KMS-11 (cell line): ENCODE measurements at regions not wholly inside any gene's neighbourhood (a gene's known extent, or its start where the extent isn't known, plus 50 kb on each side); places are given as distances from the start of the nearest gene placed in this dataset.
"Not testable (repeated sequence)": the region's sequence is repeated elsewhere in the genome, so short reads cannot be mapped to it uniquely, and the experiment has no call there.

Source experiments
- H2AFZ ChIP-seq: fragments of 200-600 bp; sonication (generic); 2 replicates; pipeline ENCODE4 v1.6.1; 2016; ENCODE audit warnings: antibody characterized with exemption, mixed run types, low read depth
- H3K27ac ChIP-seq: fragments of 200-600 bp; sonication (generic); 2 replicates; pipeline ENCODE4 v1.6.1; 2016; ENCODE audit warnings: mild to moderate bottlenecking, mixed run types
- H3K27me3 ChIP-seq: fragments of 200-600 bp; sonication (generic); 2 replicates; pipeline ENCODE4 v1.6.1; 2017; ENCODE audit warnings: mild to moderate bottlenecking, low read depth, mixed run types, moderate library complexity; ENCODE audit not compliant: insufficient read depth
- H3K36me3 ChIP-seq: fragments of 200-600 bp; sonication (generic); 2 replicates; pipeline ENCODE4 v1.6.1; 2017; ENCODE audit warnings: mild to moderate bottlenecking, mixed run types; ENCODE audit not compliant: insufficient read depth
- H3K4me1 ChIP-seq: fragments of 200-600 bp; sonication (generic); 2 replicates; pipeline ENCODE4 v1.6.1; 2016; ENCODE audit warnings: mild to moderate bottlenecking, low read depth, mixed run types; ENCODE audit not compliant: poor library complexity, severe bottlenecking
- H3K4me2 ChIP-seq: fragments of 200-600 bp; sonication (generic); 2 replicates; pipeline ENCODE4 v1.7.0; 2016; ENCODE audit warnings: mild to moderate bottlenecking, mixed run types
- H3K4me3 ChIP-seq: fragments of 200-600 bp; sonication (generic); IDR thresholded peaks from 2 replicates; pipeline ENCODE4 v1.6.1; 2017; ENCODE audit warnings: low read depth, low read length, mixed read lengths; ENCODE audit not compliant: insufficient read depth
- H3K79me2 ChIP-seq: fragments of 200-600 bp; sonication (generic); 2 replicates; pipeline ENCODE4 v1.6.1; 2016; ENCODE audit warnings: low read depth, mixed run types; ENCODE audit not compliant: insufficient read depth
- H3K9ac ChIP-seq: fragments of 200-600 bp; sonication (generic); 2 replicates; pipeline ENCODE4 v1.6.1; 2016; ENCODE audit warnings: mild to moderate bottlenecking, mixed run types
- H4K20me1 ChIP-seq: fragments of 200-600 bp; sonication (generic); 2 replicates; pipeline ENCODE4 v1.6.1; 2016; ENCODE audit warnings: mild to moderate bottlenecking, mixed run types; ENCODE audit not compliant: insufficient read depth

DNA sequence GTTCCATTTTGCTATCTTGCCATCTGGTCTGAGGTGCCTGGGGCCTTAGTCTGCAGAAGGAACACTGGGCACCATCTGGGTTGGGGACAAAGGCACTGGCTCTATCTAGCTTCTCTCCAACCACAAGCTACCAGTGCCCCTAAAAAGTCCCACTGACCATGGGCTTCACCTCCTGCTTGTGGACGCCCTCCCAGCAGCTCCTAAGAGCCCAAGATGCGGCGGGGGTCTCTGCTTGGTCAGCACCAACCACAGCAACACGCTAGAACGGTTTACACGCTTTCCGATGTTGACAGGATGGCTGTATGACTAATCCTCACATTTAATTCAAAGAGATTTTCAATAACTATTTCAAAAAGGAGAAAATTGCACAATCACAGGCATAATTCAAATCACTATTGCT, 80.4 kb upstream of the TNK2 start:
- H3K27me3 ChIP-seq, H3K9ac ChIP-seq, H3K4me2 ChIP-seq, H3K4me1 ChIP-seq, H3K36me3 ChIP-seq, H3K79me2 ChIP-seq, H2AFZ ChIP-seq, H3K27ac ChIP-seq, H4K20me1 ChIP-seq, H3K4me3 ChIP-seq: not testable (repeated sequence)

DNA sequence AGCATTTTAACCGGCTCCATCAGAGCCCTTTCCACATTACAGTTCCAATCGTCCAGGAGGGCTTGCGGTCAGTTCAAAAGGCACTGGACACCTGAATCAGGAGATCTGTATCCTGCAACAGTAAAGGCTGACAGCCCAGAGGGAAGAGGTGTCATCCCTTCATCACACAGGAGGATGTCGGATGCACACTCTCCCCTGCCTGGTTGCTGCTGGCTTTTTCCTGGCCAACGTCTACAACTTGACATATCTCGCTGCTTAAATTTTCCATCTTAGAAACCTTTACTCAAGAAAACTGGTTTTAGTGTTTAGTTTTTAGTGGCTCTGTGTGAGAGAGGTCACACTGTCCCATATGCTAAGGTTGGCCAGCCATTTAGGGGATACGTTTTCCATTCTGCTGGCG, 78.7 kb upstream of the TNK2 start:
- not testable (repeated sequence) for H3K36me3 ChIP-seq, H2AFZ ChIP-seq, H3K4me2 ChIP-seq, H3K27me3 ChIP-seq, H4K20me1 ChIP-seq, H3K4me3 ChIP-seq, H3K4me1 ChIP-seq, H3K9ac ChIP-seq, H3K27ac ChIP-seq, H3K79me2 ChIP-seq

DNA sequence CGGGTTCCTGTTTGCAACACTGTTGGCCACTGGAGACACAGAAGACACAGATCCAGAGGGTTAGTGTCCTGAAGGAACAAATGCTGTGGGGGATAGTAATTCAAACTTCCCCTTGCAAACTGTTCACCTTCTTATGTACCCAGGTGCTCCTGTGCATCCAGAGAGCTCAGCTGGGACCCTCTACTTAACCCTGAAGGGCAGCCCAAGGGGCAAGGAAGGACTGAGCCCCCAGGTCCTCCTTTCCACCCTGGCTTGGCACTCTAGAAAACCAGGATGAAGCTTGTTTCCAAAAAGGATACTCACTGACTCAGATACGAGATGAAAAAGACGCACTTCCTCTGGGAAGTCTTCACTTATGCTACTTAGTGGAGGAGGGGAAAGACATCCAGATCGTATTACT, 78.2 kb upstream of the TNK2 start:
- not testable (repeated sequence) for H2AFZ ChIP-seq, H3K36me3 ChIP-seq, H3K27ac ChIP-seq, H3K27me3 ChIP-seq, H3K4me3 ChIP-seq, H3K9ac ChIP-seq, H3K4me1 ChIP-seq, H3K79me2 ChIP-seq, H3K4me2 ChIP-seq, H4K20me1 ChIP-seq

DNA sequence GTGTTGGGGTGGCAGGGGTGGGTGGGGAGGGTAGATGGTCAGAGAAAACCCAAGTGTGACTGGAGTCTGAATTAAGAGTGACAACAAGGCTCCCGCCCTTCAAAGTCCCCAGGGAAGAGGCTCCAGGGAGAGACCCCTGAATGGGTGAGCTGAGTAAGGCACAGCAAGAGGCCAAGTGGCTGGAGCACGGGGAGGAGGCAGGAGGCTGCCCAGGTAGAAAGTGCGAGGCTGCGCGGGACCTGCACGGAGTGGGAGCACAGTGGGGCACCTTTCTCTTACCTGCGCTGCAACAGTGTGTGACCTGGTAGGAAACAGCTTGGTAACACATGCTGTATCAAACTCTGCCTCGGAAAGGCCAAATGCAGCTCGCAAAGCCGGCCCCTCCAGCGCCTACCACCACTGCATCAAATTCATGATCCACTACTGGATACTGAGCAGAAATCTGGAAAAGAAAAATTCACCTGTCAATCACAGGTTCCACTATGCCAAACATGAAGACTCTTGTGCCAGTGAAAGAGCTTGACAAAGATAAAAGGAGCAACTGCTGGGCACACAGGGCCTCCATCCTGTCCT, 77.1 kb upstream of the TNK2 start:
- H3K4me1 ChIP-seq, H3K79me2 ChIP-seq, H2AFZ ChIP-seq, H3K27me3 ChIP-seq, H3K36me3 ChIP-seq, H3K9ac ChIP-seq, H3K27ac ChIP-seq, H4K20me1 ChIP-seq, H3K4me3 ChIP-seq, H3K4me2 ChIP-seq: not testable (repeated sequence)

DNA sequence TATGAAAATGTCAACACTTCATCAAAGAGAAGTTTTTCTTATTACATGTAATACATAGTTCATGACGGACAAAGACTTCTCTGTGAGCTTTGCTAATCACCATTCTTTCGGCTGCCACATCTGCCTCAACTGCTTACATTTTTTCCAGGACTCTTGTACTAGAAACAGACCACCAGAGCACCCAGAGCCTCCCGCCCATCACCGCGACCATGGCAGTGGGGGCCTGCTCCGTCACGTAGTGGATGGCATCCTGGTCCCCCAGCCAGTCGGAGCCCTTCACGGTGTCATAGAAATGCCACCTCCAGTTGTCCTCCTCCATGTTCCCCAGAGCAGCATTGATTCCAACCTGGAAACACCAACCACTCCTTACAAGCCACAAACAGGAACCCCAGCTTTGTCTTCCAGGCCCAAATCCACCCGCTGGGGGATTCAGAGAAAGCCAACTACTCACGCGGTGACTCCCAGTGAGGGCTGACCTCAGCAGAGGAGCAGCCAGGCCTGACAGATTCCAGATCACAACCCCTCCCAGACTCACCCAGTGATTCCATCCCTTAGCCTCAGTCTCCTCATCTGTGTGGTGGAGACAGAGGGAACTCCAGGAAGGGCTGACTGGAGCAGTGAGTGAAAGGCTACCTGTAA, 76.2 kb upstream of the TNK2 start:
- H3K9ac ChIP-seq, H3K4me2 ChIP-seq, H3K79me2 ChIP-seq, H2AFZ ChIP-seq, H3K27ac ChIP-seq, H3K4me1 ChIP-seq, H4K20me1 ChIP-seq, H3K36me3 ChIP-seq, H3K4me3 ChIP-seq, H3K27me3 ChIP-seq: not testable (repeated sequence)

DNA sequence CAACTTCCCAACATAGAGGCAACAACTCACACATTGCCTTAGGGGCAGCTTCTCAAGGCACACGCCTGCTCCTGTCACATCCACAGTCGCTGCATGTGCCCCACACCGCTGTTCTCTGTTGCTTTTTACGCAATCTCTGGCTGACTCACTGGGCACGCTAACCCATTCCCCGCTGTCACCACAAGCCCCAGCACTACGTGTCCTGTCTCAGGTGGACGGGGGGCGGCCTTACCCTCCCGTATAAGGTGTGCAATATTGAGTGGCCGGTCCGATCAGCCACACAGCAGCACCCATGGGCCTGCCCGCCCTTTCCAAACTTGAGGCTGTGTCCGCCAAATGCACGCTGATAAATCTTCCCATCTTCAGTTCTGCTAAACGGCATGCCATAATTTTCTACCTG, 75.5 kb upstream of the TNK2 start:
- not testable (repeated sequence) for H3K27ac ChIP-seq, H3K4me2 ChIP-seq, H3K27me3 ChIP-seq, H2AFZ ChIP-seq, H3K4me1 ChIP-seq, H4K20me1 ChIP-seq, H3K9ac ChIP-seq, H3K4me3 ChIP-seq, H3K36me3 ChIP-seq, H3K79me2 ChIP-seq

DNA sequence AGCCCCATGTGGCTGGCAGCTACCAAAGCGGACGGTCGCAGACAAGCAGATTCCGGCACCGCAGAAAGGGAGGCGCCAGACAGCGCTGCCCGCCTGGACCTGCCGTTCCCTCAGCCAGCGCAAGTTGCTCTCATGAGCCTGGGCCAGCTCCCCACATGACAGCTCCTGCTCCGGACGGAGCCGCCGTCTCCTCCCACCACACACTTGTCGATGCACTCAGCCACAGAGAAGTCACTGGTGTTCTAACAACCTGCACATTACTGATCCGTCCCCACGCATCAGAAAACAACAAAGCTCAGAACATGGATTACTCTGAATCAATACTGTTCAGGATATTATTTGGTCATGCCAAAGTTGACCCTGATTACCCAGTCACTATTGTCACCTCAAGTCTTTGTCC, 74.4 kb upstream of the TNK2 start:
- H3K9ac ChIP-seq, H3K27me3 ChIP-seq, H3K27ac ChIP-seq, H3K4me3 ChIP-seq, H3K4me1 ChIP-seq, H2AFZ ChIP-seq, H3K79me2 ChIP-seq, H3K4me2 ChIP-seq, H4K20me1 ChIP-seq, H3K36me3 ChIP-seq: not testable (repeated sequence)

DNA sequence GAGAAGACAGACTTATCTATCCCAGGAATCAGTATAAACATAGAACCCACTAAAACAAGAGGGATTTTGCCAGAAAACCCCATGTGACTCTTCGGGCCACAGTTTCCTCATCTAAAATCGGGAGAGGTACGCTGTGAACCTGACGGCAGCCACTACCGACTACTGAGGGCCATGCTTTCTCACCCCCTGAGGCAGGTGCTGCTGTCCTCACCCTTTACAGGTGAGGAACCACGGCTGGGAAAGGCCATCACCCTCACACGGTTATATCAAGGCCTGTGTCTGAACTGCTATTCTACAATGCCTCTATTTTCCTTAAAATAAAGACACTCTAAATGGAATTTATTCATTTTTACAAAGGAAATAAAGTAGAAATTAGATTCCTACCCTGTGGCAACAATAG, 73.4 kb upstream of the TNK2 start:
- not testable (repeated sequence) for H3K36me3 ChIP-seq, H3K79me2 ChIP-seq, H3K4me3 ChIP-seq, H3K9ac ChIP-seq, H3K27me3 ChIP-seq, H3K27ac ChIP-seq, H2AFZ ChIP-seq, H3K4me1 ChIP-seq, H4K20me1 ChIP-seq, H3K4me2 ChIP-seq

DNA sequence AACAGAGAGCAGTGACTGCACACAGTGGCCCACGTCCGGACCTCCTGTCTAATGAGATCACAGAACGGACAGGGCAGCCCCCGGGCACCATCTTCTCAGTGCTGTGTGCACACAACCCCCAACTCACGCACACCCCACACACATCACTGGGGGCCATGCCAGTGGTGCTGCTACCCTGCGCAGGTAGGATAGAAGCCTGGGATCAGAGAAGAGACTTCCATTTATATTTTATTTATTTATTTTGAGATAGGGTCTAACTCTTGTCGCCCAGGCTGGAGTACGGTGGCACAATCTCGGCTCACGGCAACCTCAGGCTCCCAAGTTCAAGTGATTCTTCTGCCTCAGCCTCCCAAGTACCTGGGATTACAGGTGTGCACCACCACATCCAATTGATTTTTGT, 71.5 kb upstream of the TNK2 start:
- H2AFZ ChIP-seq, H3K4me3 ChIP-seq, H3K9ac ChIP-seq, H4K20me1 ChIP-seq, H3K36me3 ChIP-seq, H3K79me2 ChIP-seq, H3K4me1 ChIP-seq, H3K27me3 ChIP-seq, H3K27ac ChIP-seq, H3K4me2 ChIP-seq: not testable (repeated sequence)

DNA sequence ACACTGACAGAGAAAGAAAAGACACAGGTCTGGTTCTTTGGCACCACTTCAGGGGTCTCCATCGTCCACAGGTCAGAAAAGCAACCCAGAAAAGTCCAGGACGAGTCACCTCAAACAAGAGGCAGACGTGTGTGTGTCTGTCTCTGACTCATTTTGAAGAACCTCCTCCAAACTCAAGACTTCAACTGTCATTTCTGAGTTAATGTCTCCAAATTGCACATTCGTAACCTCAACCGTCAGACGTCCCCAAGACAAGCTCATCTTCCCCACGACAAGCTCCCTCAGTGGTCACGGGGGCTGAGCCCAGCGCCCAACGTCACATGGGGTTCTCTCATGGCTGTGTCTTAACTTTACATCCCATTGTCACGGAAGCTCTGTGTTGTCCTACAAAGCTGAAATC, 70.2 kb upstream of the TNK2 start:
- not testable (repeated sequence) for H2AFZ ChIP-seq, H3K27me3 ChIP-seq, H4K20me1 ChIP-seq, H3K36me3 ChIP-seq, H3K4me2 ChIP-seq, H3K4me1 ChIP-seq, H3K4me3 ChIP-seq, H3K79me2 ChIP-seq, H3K9ac ChIP-seq, H3K27ac ChIP-seq

DNA sequence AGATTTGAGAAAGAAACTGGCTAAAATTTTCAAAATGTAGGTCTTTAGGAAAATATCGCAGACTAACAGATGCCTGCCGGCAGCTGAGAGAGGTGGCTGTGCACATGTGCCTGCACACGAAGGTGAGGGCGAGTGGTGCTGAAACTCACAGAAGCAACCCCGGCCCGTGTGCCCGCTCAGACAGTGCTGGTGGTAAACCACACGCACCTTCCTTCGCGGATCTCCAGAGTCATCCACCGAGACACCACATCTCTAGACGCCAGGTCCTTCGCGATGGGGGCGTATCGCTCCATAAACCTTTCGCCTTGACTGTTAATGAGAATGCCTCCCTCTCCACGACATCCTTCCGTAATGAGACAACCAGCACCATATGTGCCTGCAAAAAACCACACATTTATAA, 68.5 kb upstream of the TNK2 start:
- not testable (repeated sequence) for H3K27ac ChIP-seq, H3K79me2 ChIP-seq, H3K27me3 ChIP-seq, H3K36me3 ChIP-seq, H3K4me2 ChIP-seq, H2AFZ ChIP-seq, H3K9ac ChIP-seq, H3K4me3 ChIP-seq, H4K20me1 ChIP-seq, H3K4me1 ChIP-seq
